ENCODE measurements at regions not wholly inside any gene's neighbourhood (a gene's known extent, or its start where the extent isn't known, plus 50 kb on each side); places are given as distances from the start of the nearest gene placed in this dataset.

DNA sequence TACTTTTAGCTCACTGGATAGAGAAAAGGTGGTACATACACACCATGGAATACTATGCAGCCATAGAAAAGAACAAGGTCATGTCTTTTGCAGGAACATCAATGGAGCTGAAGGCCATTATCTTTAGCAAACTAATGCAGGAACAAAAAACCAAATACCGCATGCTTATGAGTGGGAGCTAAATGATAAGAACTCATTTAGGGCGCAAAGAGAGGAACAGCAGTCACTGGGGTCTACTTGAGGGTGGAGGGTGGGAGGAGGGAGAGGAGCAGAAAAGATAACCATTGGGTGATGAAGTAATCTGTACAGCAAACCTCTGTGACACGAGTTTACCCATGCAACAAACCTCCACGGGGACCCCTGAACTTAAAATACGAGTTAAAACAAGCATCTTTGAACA is 135.1 kb downstream of the IRS2 start:
- CTCF ChIA-PET, result interaction anchor here (0.6 kb wide), 1 partner anchor 22 kb away, joined by 4 read pairs; no protein-coding TSS in a partner anchor

More for the DNA sequence above, 135.1 kb downstream of the IRS2 start:
- Histone ChIP-seq H3K4me2 (ENCODE audit: control insufficient read depth, insufficient read depth) (no peak overlapping the region), H3K9me3 (replicated peaks; ENCODE audit: control insufficient read depth, insufficient read depth, low read length) (no peaks in the 10 kb centered on the region), H3K27ac (ENCODE audit: control insufficient read depth, insufficient read depth) (no peak overlapping the region), H3K4me1 (ENCODE audit: control insufficient read depth, insufficient read depth, low read length) (no peaks in the 10 kb centered on the region), H4K20me1 (ENCODE audit: control insufficient read depth, insufficient read depth) (no peaks in the 10 kb centered on the region), H2AFZ (ENCODE audit: control insufficient read depth, low read depth, low read length) (no peak overlapping the region), H3K27me3 (replicated peaks in 1 of 2; ENCODE audit: control insufficient read depth in 2 of 2, insufficient read depth in 2 of 2, low read length in 1 of 2) (no peaks in the 10 kb centered on the region), H3K4me3 (no peak overlapping the region), H3K36me3 (ENCODE audit: control insufficient read depth in 2 of 2, insufficient read depth in 2 of 2, low read length in 1 of 2) (no peaks in the 10 kb centered on the region), H3K79me2 (ENCODE audit: control insufficient read depth, insufficient read depth, low read length) (no peaks in the 10 kb centered on the region), H3K9ac (ENCODE audit: control insufficient read depth, insufficient read depth, low read length) (no peak overlapping the region)
- no TSS peak for BruUV-seq (replicated peaks)
- intact Hi-C loops (cut with micrococcal nuclease; ENCODE audit: unreplicated experiment), result no loop called here
- POLR2A ChIA-PET, result no interaction called here
- SMC1A ChIA-PET (ENCODE audit: uncharacterized antibody, unreplicated experiment), result no interaction called here
- FAIRE-seq, result no peak
- RAD21 ChIA-PET (ENCODE audit: unreplicated experiment), result no interaction called here
- ATAC-seq, result no peak
- no peak for TF ChIP-seq ZNF207 (IDR thresholded peaks at IDR 0.05; ENCODE audit: borderline replicate concordance)
- no peak for TF ChIP-seq BRCA1 (IDR thresholded peaks at IDR 0.05; ENCODE audit: low read depth, low read length)
- no peak for TF ChIP-seq RAD21 (IDR thresholded peaks at IDR 0.05; ENCODE audit: insufficient read depth, low read depth, low read length)
- no peak for TF ChIP-seq CHD1 (IDR thresholded peaks at IDR 0.05; ENCODE audit: low read depth, low read length)
- TF ChIP-seq SMC3 (IDR thresholded peaks at IDR 0.05; ENCODE audit: borderline replicate concordance, low read length), result no peak
- TF ChIP-seq, protein P1, sequence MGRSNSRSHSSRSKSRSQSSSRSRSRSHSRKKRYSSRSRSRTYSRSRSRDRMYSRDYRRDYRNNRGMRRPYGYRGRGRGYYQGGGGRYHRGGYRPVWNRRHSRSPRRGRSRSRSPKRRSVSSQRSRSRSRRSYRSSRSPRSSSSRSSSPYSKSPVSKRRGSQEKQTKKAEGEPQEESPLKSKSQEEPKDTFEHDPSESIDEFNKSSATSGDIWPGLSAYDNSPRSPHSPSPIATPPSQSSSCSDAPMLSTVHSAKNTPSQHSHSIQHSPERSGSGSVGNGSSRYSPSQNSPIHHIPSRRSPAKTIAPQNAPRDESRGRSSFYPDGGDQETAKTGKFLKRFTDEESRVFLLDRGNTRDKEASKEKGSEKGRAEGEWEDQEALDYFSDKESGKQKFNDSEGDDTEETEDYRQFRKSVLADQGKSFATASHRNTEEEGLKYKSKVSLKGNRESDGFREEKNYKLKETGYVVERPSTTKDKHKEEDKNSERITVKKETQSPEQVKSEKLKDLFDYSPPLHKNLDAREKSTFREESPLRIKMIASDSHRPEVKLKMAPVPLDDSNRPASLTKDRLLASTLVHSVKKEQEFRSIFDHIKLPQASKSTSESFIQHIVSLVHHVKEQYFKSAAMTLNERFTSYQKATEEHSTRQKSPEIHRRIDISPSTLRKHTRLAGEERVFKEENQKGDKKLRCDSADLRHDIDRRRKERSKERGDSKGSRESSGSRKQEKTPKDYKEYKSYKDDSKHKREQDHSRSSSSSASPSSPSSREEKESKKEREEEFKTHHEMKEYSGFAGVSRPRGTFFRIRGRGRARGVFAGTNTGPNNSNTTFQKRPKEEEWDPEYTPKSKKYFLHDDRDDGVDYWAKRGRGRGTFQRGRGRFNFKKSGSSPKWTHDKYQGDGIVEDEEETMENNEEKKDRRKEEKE (IDR thresholded peaks at IDR 0.05), result no peak
- TF ChIP-seq, protein P2, sequence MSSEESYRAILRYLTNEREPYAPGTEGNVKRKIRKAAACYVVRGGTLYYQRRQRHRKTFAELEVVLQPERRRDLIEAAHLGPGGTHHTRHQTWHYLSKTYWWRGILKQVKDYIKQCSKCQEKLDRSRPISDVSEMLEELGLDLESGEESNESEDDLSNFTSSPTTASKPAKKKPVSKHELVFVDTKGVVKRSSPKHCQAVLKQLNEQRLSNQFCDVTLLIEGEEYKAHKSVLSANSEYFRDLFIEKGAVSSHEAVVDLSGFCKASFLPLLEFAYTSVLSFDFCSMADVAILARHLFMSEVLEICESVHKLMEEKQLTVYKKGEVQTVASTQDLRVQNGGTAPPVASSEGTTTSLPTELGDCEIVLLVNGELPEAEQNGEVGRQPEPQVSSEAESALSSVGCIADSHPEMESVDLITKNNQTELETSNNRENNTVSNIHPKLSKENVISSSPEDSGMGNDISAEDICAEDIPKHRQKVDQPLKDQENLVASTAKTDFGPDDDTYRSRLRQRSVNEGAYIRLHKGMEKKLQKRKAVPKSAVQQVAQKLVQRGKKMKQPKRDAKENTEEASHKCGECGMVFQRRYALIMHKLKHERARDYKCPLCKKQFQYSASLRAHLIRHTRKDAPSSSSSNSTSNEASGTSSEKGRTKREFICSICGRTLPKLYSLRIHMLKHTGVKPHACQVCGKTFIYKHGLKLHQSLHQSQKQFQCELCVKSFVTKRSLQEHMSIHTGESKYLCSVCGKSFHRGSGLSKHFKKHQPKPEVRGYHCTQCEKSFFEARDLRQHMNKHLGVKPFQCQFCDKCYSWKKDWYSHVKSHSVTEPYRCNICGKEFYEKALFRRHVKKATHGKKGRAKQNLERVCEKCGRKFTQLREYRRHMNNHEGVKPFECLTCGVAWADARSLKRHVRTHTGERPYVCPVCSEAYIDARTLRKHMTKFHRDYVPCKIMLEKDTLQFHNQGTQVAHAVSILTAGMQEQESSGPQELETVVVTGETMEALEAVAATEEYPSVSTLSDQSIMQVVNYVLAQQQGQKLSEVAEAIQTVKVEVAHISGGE (CRISPR knock-in tag; IDR thresholded peaks at IDR 0.05), result no peak
- no peak for TF ChIP-seq STAT3 (IDR thresholded peaks at IDR 0.05; ENCODE audit: low read depth, low read length)
- TF ChIP-seq SMAD5 (IDR thresholded peaks at IDR 0.05; ENCODE audit: low read depth), result no peak
- TF ChIP-seq SPI1 (IDR thresholded peaks at IDR 0.05; ENCODE audit: borderline replicate concordance, insufficient read depth, low read depth, low read length), result no peak
- TF ChIP-seq, protein P3, sequence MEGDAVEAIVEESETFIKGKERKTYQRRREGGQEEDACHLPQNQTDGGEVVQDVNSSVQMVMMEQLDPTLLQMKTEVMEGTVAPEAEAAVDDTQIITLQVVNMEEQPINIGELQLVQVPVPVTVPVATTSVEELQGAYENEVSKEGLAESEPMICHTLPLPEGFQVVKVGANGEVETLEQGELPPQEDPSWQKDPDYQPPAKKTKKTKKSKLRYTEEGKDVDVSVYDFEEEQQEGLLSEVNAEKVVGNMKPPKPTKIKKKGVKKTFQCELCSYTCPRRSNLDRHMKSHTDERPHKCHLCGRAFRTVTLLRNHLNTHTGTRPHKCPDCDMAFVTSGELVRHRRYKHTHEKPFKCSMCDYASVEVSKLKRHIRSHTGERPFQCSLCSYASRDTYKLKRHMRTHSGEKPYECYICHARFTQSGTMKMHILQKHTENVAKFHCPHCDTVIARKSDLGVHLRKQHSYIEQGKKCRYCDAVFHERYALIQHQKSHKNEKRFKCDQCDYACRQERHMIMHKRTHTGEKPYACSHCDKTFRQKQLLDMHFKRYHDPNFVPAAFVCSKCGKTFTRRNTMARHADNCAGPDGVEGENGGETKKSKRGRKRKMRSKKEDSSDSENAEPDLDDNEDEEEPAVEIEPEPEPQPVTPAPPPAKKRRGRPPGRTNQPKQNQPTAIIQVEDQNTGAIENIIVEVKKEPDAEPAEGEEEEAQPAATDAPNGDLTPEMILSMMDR (IDR thresholded peaks at IDR 0.05 in 2 of 3, conservative IDR thresholded peaks at IDR 0.05 in 1 of 3; ENCODE audit: control insufficient read depth in 2 of 3, extremely low read depth in 1 of 3, insufficient read depth in 1 of 3, low read depth in 3 of 3, low read length in 3 of 3), result no peak
- TF ChIP-seq TARDBP (IDR thresholded peaks at IDR 0.05; ENCODE audit: borderline replicate concordance), result no peak
- TF ChIP-seq FOXK2 (IDR thresholded peaks at IDR 0.05), result no peak
- TF ChIP-seq EED (IDR thresholded peaks at IDR 0.05; ENCODE audit: low read depth), result no peak
- TF ChIP-seq PML (IDR thresholded peaks at IDR 0.05; ENCODE audit: low read length), result no peak
- in situ Hi-C loops (cut with MboI), result no loop called here
- 47% methylated on average over 5 of the region's 5 CpGs for WGBS (ENCODE audit: insufficient coverage, insufficient replicate concordance, low lambda C conversion rate, missing lambda C conversion rate)
- DNase-seq (ENCODE audit: low read depth, low spot score), result no peak

Measured in GM12878 (cell line).